MV-4-11 (cell line): ENCODE measurements at regions not wholly inside any gene's neighbourhood (a gene's known extent, or its start where the extent isn't known, plus 50 kb on each side); places are given as distances from the start of the nearest gene placed in this dataset.
A peak's percentile ranks its signal among the peaks of the same experiment; 100 is the strongest.
"Not testable (repeated sequence)": the region's sequence is repeated elsewhere in the genome, so short reads cannot be mapped to it uniquely, and the experiment has no call there.

Experiments
- DNase-seq: peaks from one replicate; lab custom pipeline; 2025; lab: John Stamatoyannopoulos, UW

DNA sequence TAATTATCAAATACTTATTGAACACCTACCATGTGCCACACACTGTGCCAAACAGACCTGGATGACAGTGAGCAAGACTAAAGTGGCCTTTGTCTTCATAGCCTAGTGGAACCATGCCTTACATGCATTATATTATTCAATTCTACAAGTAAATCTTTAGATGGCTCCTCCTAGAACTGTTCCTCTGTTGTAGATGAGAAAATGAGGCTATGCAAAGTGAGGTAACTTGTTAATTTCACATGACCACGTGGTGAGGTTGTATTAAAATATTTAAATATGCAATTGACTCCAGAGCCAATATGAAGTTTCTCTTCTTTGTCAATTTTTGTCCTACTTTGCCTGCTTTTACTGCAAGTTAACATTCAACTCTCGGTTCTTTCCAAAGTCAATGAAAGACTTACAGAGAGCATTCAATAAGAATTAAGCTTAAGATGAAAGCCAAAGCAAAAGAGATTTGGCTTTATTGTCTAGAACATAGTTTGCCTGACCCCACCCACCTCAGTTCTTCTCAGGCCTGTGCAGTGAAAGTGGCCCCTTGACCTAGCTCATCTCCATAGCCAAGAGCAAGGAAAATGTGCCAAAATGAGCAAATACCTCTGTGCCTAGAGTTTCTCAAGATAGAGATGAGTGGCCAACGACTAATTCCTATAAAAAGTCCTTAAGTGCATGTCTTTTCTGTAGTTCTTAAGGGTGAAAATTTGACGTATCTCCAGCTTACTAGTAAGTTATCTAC lies 263.2 kb upstream of the NFIA start:
- no peak for DNase-seq

DNA sequence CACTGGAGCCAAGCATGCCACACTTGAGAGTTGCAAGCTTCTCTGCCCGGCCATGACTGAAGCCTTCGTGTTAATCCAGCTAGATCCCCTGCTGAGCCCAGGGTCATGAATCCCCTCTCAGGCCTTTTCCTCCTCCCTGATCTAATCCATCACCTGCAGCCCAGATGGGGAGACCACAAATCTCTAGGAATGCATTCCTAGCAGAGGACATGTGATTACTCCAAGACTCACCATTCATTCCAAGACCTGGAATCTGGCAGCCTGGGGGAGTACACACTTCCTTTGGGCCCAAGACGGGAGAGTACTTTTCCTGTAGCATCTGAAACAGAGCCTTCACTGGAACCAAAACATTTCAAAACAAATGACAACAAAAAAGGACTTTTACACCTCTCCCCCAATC lies 269.3 kb upstream of the NFIA start:
- DNase-seq, result no peak

DNA sequence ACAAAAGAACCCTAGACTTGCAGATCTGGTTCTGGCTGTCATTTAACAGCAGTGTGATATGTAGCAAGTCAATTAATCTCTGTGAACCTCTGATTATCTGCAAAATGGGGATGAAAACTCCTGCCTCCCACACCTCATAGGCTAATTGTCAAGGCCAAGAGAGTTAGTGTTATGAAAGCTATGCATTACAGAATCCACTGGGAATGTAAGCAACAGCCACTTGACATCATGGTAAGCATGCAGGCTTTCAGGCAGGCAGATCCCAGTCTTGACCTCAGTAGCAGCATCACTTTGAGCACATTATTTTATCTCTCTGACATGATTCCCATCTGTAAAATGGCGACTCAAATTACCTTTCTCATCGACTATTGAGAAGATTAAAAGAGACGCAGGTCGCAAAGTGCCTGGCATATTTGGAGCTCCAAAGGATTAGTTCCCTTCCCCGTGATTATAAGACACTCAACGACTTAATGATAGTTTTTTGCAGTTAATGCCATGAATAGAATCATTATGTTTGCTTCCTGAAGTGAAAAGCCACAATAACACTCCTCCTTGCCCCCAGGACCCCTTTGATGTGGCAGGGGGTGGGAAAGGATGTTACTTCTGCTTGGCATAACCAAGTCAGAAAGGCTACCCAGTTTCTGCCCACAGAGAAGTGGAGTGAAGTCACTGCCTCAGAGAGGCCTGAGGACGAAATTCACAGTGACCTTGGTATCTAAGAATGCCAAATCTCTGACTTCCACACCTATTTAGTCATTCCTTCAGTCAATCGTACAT lies 273.0 kb upstream of the NFIA start:
- DNase-seq, result no peak

DNA sequence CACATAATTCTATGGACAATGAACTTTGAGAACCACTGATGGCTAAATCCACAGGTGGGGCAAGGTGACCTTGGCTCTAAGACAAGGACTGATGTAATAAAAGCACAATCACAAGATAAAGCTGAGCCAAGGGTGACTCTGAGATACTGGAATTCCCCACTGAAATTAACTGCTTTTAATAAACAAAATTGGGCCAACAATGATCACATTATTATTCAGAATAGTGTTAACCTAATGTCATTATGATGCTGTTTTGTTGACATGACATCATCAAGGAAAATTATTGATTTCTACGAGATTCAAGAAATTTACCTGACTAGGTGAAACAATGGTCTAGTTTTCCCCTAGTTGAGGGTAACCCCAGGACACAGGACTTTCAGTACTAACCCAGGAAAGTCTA lies 273.7 kb upstream of the NFIA start:
- no peak for DNase-seq

DNA sequence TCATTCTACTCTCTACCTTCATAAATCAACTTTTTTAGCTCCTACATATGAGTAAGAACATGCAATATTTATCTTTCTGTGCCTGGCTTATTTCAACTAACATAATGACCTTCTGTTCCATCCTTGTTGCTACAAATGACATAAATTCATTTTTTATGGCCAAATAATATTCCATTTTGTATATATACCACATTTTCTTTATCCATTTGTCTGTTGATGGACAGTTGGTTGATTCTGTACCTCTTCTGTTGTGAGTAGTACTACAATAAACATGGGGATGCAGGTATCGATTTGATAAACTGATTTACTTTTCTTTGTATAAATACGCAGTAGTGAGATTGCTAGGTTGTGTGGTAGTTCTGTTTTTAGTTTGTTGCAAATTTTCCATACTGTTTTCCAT lies 279.5 kb upstream of the NFIA start:
- no peak for DNase-seq

DNA sequence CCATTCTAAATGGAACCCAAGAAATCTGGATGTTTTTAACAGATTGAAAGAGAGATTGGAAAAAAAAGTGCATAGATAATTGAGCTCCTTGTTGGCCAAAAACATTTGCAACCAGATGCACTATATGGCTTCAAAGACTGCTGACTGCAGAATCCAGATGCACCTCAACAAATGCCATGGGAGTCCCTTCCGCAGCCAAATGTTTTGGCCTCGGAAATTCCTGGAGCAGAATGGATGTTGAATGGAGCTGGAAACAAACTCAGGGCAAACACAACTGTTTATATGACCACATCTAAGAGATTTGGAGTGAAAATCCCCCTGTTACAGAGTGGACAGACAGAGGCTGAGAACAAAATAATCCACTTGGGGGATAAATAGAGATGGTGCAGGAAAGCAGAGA lies 285.0 kb upstream of the NFIA start:
- DNase-seq, result no peak

DNA sequence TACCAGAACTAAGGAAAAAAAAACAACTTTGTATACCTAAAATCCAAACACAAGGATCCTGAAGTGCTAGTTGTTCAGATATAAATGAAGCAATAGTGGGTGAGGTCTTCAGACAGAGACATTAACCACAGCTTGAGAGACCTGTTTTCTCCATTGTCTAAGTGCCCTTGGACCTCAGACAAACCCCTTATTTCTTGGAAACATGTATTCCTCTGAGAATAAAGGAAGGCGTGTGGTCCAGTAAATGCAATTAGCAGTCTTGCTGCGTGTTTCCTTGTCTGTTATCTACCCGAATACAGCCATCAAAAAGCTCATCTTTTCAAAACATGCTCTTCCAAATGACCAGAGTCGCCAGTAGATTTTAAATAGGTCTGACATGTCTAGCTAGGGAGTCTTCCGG lies 291.1 kb upstream of the NFIA start:
- no peak for DNase-seq

DNA sequence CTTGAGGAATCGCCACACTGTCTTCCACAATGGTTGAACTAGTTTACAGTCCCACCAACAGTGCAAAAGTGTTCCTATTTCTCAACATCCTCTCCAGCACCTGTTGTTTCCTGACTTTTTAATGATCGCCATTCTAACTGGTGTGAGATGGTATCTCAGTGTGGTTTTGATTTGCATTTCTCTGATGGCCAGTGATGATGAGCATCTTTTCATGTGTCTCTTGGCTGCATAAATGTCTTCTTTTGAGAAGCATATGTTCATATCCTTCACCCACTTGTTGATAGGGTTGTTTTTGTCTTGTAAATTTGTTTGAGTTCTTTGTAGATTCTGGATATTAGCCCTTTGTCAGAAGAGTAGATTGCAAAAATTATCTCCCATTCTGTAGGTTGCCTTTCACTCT lies 309.3 kb upstream of the NFIA start:
- DNase-seq, result not testable (repeated sequence)

DNA sequence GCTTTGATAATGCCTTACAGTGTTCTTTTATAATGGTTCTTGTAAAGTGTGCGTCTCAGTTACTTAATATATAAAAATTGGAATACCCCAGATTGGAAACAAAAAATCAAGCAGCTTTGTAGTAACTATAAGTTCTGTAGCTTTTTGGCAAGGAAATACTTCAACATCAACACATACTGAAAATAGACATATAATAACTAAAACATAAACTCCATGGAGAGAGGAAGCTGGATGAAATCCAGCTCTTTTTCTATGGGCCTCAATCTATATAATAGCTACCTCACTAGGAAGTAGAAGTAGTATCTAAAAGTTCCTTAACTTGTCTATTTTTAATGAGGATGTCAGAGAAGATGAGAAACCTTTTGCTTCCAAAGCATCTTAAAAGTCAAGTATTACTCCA lies 313.3 kb upstream of the NFIA start:
- no peak for DNase-seq

DNA sequence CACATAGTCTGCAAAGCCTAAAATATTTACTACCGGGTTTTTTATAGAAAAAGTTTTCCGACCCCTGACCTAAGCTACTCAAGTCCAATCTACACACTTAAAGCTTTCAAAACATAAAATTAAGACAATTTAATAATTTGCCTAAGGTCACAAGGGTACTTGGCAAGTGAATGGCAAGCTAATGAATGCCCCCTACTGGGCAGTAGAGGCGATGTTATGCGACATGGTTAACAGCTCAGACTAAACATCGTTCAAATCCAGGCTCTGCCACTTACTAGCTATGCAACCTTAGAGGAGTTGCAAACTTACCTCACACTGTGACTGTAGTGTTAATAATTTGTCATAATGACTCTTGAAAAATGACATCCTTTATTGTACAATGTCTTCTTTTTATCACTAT lies 317.2 kb upstream of the NFIA start:
- peak; percentile 45 for DNase-seq

DNA sequence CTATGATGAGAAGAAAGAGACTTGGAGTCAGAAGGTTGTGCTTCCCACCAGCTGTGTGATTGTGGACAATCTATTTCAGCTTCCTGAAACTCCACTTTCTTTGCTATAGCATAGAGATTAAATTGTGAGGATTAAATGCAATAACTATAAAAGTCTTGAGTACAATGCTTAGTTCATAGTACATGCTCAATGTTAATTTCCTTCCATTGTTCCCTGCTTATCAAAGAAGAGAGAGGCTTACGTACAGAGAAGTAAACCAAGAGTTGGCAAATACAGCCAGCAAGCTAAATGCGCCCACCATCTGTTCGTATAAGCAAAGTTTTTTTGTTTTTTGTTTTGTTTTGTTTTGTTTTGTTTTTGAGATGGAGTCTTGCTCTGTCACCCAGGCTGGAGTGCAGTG lies 317.9 kb upstream of the NFIA start:
- DNase-seq, result no peak

DNA sequence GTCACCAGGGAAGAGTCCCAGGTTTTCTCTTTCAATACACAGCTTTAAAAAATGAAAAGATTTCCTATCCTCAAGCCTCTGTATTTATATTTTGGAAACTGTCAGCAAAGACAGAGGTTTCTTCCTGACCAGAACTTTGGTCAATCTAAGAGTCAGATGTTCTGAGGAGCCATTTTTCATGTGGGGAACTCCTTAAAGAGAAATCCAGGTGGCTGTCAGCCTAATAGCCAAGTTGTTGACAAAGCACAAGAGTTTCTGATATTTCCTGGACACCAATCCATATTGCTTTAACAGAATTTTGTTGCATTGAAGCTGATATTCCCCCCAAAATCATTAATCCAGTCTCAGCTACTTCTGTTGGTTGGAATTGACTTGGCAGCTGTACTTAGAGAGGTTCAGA lies 318.6 kb upstream of the NFIA start:
- no peak for DNase-seq

DNA sequence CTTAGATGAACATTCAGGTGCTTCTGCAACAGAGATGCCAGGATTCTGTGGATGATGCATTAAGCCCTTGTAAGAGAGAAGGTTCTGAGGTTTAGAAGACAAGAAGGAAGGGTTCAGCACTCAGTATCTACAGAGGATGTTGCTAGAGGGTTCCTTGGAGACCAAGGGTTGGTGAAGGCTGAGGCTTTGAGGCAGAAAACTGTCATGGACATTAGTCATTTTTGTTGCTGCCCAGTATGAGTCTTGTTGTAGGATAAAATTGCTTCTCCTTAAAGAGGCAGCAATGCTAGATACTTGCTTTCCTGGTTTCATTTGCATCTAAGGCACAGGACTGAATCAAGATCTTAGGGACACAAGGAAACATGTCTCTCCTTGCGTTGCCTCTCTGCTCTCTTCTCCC lies 319.4 kb upstream of the NFIA start:
- no peak for DNase-seq

DNA sequence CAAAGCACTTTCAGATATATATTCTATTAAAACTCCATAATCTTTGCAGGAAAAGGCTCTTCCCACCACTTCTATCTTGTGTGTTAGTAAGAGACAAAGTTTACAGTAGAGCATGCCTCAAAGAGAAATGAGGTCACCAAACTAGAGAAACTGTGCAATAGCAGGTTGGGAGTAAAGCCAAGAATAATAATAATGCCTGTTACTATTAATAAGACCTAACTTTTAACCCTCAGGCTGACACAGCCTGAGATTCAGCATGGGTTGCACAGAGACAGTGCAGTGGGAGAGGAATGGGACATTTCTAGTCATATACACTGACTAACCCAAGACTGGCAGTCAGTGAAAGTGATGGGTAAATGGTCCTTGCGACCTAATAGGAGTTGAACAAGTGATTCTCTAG lies 320.2 kb upstream of the NFIA start:
- DNase-seq, result no peak

DNA sequence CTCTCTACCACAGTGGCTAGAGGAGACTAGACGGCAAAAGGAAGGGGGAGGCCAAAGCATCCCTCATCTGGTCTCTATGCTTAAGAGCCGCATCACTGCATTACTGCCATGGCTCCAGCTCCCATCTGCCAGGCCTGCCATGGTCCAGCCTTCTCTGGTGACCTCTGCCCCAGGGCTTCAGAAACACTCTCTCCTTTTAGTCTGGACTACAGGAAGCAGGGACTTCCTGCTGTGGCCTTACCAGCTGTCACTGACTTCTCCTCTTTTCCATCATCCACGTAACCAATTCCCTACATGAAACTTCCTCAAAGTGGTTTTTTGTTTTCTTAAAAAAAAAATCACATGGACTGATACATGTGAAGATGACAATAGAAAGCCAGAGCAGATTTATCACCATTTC lies 323.1 kb upstream of the NFIA start:
- DNase-seq, result peak; percentile 44

DNA sequence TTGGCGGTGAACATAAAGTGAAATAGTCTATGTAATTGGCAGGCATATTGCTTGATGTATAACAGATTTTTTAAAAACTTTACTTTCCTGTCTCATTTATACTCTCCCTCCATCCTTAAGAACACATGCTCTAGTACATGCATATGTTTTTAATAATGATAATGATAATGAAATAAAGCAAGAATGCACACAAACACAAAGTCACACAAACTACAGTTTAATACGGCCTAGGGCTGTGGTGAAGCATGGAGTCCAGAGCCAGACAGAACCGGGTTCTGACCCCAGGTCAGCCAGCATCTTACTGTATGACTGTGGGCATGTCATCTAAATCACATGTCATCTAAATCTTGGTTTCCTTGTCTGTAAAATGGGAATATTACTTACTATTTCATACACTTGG lies 324.9 kb upstream of the NFIA start:
- DNase-seq, result no peak

DNA sequence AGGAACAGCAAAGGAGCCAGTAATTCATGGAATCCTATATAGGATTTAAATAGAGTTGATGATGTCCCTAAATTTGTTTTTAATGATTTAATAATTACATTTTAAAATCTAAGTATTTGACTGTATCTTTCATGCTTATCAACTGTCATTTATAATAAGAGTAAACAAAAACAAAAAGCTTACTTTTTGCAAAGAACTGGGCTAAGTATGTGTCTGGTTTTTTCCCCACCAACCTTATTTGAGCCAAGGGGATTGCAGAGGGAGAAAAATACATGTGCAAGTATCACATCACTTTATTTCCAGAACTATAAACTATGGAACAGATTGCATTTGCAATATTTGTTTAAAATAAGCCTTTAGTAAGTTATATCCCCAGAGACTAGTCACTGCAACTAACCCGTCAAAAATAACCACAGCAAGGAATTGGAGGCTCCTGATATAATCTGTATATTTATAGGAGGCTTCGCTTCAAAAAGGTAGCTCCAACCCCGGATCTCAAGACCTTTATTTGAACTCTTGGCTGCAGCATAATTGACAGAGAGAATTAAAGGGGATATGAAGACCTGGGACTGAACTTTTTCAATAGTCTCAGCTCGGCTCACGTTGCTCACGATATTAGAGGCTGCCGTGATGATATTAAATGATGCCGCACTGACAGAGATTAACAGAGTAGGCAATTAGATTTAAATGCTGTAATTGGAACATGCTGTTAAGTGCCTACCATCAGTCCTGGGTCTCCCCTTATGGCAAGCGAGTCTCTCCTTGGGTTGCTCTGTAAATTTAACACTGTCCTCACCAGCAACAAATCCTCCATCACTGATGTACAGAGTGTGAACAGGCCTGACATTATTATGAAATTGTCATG lies 329.1 kb upstream of the NFIA start:
- no peak for DNase-seq

DNA sequence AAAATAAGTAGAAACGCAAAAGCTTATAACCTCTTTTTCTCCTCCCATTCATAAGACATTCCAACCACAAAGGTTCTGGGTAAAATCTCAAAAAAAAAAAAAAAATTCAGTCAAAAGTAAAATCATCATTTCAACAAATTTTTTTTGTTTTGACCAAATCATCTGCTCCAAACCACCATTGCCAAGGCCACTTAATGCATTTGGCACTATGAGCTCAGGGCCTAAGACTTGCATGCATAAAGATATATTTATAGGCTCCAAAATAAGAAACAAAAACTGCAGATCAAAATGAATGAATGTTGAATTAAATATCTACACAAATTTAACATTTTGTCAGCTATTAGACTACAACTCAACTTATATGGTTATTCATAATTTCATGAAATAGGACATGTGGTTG lies 331.1 kb upstream of the NFIA start:
- DNase-seq, result no peak

DNA sequence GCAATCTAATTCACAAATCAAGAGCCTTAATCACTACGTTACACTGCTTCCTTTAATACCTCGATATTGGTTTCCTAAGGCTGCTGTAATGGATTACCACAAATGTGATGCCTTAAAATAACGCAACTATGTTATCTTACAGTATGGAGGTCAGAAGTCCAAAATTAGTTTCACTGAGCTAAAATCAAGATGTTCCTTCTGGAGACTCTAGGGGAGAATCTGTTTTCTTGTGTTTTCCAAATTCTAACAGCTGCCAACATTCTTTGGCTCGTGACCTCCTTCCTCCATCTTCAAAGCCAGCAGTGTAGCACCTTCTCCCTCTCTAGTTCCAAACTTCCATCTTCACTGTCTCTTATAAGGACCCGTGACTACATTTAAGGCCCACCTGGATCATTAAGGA lies 335.0 kb upstream of the NFIA start:
- no peak for DNase-seq

DNA sequence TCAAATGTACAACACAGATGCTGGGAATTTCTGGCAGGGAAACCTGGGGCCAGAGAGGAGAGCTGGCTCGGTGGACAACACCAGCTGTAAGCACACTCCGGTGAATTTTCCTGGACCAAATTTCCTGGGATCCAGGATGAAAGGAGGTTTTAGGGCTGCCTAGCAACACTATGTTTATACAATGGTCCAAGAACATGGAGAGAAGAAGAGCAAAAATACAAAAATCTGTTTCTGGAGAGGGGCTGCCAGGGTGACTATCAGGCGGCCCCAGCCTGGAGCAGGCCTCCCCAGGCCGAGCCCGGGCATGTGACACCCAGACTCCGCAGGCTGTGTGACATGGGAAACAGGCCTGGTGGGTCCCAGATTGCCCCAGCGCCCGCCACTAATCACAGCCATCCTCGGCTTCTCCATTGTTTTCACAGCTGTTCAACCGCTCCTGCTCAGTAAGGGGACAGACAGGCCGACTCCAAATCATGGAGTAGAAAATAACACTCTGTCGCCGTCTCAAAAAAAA lies 336.0 kb upstream of the NFIA start:
- no peak for DNase-seq

DNA sequence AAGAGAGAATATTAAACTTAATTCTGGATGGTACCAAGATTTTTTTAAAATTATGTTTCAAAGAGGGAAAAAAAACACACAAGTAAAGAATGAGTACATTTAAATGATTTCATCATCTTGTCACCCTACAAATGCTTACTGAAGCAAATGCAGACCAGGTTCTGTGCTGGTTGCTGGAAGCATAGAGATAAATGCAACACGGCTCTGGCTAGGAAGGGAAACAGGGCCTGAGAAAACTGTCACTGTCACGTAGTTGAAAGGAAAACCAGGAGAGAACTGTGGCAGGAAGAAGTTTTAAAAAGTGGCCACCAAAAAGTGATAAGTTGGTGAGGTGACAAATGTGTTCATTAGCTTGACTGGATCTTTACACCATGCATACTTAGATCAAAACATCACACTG lies 336.9 kb upstream of the NFIA start:
- no peak for DNase-seq

DNA sequence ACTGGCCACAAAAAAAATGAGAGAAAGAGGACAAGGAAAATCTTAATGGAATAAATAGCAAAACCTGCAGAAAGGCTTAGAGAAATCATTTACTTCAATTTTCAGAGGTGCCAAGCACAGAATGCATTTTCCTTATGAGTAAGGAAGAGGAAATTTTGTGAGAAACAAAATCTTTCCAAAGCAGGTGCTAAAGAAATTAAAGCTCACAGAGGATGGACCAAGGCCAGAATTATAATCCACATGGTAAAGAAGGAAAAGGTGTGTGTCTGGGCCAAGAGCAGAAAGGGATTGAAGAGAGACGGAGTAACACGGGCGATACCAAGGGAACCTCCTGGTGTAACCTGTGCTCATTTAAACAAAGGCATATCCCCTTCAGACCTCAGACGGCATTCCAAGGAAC lies 340.0 kb upstream of the NFIA start:
- no peak for DNase-seq

DNA sequence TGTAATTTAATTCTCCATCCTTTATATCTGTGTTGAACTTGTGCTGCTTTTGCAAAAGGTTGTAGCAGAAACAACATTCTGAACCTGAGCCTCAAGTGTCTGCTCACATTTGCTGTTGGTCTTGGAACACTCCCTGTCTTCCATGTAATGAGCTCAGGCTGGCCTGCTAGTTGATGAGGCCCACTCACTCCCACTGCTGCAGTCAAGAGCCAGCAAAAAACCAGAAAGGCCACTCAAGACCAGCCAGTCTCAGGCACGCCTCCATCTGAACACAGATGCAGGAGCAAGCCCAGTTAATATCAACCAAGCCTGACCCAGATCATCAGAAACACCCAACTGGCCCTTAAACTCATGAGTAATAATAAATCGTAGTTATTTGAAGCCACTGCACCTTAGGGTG lies 342.2 kb upstream of the NFIA start:
- DNase-seq, result no peak
